Activated CD4-positive, CD25-positive, alpha-beta regulatory T cell treated with anti-CD3 and anti-CD28 coated beads, Interleukin-2, amount 50 U/mL, for 24 hours (primary cell): ENCODE measurements at regions not wholly inside any gene's neighbourhood (a gene's known extent, or its start where the extent isn't known, plus 50 kb on each side); places are given as distances from the start of the nearest gene placed in this dataset.
"Not testable (repeated sequence)": the region's sequence is repeated elsewhere in the genome, so short reads cannot be mapped to it uniquely, and the experiment has no call there.

Experiments used
- ATAC-seq, 2 donors: fragments of 150-1000 bp; cut with Tn5 transposase; one replicate each; pipeline ENCODE4 v1.10.0; 2021; ENCODE audit warnings: mild to moderate bottlenecking in 1 of 2, moderate library complexity in 1 of 2

DNA sequence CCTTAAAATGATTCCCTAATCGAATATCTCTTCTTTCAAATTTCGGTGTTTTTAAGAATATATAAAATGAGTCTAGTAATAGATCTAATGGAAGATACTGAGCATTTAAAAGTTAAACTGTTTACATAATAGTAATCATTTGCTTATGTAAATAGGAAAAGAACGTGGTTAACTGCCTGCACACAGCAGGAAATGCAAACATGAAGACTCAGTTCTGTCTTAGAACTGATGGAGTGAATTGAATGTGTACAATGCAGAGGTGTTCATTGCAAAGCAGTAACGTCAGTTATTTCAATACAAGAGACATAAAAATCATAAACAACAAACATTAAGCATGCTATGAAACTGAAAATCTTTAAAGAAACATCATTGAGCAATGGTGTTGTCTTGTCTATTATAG is 359.4 kb upstream of the ADAMTS5 start:
- ATAC-seq: no peak

DNA sequence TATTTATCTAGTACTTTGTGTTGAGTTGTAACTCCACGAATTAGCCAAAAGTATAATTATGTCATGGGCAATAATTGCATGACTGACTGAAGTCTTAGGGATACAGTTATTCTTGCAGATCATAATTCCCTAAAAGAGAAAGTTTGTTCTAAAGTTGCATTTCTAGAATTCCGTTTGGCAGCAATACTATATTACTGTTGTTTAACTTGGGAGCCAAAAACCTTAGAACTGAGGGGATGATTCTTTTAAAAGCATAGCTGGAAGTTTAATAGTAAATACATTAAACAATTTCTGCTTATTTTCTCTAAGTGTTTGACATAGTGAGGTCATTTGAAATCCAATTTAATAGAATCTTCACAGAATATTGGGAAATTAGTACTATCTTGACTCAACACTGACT is 356.4 kb upstream of the ADAMTS5 start:
- no peak for ATAC-seq

DNA sequence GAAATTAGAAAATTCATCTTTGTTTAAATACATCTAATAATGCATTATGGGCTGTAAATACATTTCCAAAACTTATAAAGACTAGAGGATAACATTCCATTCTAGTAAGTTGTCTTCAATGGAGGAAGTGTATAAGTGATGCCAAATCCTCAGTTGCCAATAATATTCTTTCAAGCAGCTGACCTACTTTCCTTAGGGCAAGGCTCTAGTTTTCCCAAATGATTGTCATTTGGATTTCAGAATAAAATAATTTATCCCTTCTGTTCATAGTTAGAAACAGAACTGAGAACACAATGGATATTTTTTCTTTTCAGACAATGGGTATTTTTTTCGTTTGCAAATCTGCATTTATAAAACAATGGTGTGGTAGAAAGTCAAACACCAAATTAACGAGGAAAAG is 354.9 kb upstream of the ADAMTS5 start:
- ATAC-seq: no peak

DNA sequence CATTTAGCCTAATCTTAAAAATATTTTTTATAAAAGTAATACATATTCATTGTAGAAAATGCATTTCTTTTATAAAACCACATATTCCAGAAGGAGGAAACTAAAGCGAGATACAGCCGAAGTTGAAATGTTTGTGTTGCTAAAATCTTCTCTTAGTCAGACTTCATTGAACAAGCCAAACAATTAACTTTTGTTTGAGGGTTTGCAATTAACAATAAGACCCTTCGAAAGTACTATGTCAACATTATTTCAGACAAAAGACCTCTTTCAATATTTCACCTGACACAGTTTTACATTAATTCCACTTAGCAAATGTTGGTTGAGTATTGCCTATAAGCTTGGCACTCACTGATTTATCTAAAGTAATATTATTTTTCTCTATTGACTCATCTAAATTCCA is 354.0 kb upstream of the ADAMTS5 start:
- no peak for ATAC-seq

DNA sequence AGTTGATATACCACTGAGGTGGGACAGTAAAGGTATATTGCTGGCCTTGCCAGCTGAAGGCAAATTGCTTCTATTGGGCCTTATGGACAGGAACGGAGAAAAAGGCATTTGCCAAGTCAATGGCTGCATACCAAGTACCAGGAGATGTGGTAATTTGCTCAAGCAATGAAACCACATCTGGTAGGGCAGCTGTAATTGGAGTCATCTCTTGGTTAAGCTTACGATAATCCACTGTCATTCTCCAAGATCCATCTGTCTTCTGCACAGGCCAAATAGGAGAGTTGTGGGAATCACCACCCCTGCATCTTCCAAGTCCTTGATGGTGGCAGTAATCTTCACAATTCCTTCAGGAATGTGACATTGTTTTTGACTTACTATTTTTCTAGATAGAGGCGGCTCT is 350.7 kb upstream of the ADAMTS5 start:
- ATAC-seq: not testable (repeated sequence)

DNA sequence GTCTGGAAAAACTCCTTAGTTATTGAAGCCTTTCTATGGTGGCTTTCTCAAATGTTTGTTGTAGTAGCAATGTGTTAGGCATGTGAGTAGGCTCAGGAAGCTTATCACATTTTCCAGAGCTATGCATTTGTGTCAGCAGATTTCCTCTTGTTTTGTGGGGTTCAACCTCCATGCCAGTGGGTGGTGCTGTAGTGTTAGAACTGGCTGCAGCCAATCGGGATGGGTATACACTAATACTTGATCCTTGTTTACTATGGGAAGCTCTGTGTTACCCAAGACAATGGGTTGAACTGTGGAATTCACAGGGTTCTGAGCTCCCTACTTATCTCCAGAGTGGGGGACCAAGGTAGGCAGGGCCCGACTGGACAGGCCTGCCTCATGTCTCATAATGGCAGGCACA is 348.5 kb upstream of the ADAMTS5 start:
- no peak for ATAC-seq

DNA sequence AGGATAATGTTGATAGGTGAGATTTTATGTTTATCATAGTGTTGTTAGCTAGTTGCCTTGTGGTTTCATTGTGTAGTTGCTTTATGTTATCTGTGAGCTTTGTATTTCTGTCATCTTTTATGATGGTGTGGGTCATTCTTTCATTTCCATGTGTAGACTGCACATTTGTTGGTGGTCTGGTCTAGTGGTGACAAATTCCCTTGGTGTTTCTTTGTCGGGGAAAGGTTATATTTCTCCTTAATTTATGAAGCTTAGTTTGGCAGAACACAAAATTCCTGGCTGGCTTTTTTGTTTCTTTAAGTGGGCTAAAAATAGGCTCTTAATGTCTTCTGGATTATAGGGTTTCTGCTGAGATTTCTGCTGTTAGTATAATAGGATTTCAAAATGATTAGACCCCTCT is 347.2 kb upstream of the ADAMTS5 start:
- no peak for ATAC-seq

DNA sequence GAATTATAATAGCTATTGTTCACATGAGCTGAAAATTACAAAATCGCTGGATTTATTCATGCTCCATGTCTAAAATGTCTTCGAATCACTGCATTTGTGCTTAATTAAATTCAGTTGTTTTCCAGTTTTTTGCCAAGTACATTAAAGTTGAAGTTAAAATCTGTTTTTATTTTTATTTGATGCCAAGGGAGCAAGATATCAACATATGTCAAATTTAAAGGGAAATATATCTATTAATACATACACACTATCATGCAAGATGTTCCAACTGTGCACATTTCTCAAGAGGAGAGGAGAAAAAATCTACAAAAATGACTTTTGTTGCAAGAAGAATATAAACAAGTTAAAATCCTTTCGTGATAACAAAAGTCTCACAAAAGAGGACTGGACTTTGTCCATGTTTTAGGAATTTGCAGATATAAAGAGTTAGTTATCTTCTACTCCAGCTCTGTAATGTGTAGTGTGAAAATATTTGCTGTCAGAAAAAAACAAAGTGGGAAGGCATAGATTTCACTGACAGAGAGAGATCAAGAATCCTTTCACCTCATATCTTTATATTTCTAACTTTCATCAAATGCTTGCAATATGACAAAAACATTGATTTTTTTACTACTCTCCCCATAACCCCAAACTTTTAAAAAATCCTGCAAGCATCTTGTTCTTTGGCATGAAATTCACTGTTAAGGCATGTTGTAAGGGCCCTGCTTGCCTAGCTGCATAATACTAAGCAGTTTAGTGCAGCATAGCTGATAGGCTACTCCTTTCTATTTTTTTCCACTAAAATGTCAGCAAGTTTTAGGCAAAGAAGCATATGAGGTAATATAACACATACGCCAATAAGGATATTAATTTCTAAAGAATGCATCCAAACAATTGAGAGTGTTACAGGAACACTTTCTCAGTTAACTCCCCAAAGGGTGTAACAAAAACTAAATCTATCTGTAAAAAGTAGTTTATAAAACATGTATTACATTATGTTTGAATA is 340.2 kb upstream of the ADAMTS5 start:
- ATAC-seq: no peak

DNA sequence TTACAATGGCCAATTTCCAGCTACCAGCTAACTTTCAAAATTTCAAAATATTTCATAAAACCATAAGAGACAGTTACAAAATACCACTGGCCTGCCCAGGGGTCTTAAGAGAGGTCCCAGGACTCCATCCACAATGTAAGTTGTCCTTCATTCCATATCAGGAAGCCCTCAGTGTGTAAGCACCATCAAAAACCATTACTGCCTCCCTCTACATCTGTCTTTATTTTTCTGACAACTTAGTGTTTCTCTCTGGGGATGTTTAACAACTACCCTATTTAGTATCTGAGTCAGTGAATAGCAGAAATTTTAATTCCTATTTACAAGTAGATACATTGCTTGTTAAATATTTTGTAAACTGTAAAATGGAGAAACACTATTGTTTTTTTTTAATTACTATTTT is 339.3 kb upstream of the ADAMTS5 start:
- no peak for ATAC-seq

DNA sequence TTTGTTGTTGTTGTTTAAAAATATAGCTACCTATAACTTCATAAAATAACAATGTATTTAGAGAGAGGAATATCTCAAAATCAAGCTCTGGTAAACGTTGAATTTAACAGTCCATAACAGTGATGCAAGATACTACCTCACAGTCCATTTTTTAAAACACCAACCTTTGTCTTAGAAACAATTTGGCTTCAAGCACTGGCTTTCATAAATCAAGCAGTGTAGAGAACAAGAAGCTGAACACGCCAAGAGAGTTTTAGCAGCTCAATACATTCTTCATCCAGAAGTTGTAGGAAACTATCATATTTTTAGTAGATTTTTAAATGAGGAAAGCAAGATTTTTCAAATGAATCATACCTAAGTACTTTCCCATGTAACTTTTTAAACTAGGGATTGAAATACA is 334.3 kb upstream of the ADAMTS5 start:
- ATAC-seq: no peak

DNA sequence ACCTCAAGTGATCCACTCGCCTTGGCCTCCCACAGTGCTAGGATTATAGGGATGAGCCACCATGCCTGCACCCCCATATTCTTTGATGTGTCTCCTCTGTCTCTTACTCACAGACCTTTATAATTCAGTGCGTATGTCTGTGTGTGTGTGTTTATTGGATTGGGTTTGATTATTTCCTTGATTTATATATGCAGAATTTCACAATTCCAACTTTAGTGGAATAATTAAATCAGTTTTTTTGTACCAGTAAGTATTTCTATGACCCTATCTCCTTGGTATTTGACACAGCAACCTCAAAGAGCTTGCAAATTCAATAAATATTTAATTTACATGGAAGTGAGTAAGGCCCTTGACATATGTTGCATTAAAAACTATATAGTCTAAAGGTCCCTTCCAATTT is 333.9 kb upstream of the ADAMTS5 start:
- no peak for ATAC-seq

DNA sequence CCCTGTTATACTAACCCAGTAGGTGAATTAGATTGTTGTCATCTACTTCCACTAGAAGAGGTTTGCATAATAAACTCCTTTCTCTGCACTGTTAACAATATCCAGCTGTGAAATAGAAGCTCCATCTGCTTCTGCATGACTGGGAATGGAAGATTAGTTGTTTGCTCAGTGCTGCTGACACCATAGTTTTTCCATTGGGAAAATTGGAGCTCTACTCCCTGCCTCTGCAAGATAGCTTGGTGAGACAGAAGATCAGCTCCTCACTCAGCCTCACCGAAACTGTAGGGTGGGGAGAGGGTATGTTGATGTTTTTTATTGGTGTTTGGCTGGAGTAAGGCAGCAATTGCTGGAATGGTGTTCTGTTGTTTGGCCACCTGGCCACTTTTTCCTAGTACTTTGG is 331.6 kb upstream of the ADAMTS5 start:
- no peak for ATAC-seq

DNA sequence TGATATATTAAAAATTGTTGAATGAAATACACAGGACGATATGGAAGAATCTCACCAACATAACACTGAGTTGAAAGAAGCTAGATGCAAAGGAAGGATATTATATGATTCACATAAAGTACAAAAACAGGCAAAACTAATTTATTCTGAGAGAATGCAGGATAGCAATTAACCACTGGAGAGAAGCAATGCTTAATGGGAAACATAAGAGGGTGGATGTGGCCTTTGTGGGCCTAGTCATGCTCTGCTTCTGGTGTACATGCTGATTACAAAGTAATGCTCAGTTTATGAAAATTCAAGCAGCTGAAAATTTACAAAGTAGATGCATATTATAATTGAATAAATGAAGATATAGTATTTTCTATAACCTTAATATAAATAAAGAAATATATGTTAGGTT is 326.4 kb upstream of the ADAMTS5 start:
- ATAC-seq: no peak

DNA sequence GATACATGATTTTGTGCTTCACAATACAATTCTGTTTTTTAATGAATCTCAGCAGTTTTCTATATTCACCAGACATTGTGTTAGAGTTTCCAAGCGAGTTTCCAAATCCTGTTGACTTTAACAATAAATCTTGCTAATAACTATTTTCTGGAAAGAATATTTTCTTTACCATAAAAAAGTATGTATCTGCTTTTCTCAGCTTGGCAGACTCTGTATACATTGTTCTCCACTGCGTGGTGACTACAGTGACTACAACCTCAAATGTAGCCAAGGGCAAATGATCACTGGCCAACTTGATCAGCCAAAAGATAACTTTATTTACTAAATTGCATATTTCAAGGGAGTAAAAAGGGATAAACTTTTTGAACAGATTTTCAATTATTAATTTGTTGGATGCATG is 325.9 kb upstream of the ADAMTS5 start:
- ATAC-seq: no peak

DNA sequence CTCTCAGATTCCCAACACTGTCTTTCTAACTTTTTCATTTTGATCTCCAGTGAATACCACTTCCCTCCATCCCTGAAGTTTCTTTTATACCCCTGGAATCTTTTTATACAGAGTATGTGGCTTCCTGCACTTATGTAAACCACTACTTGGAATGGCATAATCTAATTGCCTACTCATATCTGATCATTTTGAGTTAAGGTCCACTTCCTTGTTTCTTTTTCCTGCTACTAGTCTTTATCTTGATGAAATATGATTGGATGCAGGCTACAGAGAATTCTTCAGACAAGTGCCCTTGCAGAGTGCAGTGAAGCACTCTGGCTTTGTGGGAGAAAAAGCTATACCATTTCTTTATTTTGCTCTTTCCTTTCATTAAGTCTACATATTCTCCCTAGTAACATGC is 325.3 kb upstream of the ADAMTS5 start:
- ATAC-seq: no peak

DNA sequence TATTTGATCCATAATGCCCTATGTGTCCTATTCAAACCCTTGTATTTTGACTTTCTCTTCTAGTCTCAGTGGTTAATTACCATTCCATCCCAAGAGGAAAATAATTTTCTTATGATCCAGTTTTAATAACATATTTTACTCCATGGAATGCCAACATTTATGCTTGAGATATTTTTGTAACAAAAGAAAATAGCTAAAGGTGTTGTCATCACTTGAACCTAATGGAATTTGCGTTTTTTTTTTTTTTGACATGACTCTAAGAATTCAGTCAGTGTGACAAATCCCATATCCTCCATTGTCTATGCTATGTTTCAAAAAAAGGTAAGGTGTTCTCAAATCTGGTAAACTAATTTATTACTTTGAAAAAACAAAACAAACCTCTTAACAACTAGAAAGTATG is 324.1 kb upstream of the ADAMTS5 start:
- no peak for ATAC-seq

DNA sequence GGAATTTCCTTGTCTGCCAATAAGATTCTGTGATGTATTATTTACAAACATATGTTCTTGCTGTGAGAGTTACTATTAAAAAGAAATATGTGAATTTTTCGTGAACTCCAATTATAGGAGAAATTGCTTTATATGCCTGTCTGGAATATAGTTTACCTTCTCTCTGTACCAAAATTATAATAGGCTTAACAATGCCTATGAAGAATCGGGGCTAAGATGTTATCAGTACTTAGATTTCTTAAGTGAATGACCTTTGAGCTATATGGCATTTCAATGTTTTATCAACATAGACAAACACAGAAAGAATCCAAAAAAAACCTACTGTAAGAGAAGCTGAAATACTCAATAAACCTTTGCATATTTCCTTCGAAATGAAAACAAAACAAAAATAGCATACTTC is 323.1 kb upstream of the ADAMTS5 start:
- no peak for ATAC-seq

DNA sequence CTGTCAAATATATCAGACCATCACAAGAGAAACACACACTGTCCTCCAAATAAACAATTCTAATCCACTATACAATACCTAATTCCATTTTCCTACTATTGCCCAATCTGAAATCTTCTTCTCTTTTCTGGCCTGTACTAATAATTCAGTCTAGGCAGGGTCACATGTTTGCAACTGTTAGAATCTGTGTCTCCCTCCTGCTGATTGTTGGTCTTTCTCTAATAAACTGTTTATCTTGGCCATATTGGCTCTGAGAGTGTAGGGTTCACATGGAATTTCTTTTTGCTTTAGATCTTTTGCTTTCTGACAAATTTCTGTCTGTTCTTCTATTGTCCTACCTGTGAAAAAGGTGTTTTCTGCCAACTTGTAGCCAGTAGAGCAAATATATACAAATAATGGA is 319.9 kb upstream of the ADAMTS5 start:
- no peak for ATAC-seq

DNA sequence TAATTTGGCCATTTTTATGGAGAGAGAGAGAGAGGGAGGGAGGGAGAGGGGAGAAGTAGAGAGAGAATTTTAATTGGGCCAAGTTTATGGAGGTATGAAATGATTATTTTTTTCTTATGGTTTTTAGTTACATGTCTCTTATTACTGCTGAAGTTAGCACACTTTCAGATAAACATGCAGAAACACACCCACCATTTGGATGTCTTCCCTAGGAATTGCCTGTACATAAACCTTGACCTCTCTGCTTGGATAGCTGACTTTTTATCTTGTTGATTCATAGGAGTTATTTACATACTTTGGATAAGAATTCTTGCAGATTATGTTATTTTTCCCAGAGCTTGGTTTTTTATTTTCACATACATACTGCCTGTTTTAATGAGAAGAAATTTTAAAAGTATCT is 310.2 kb upstream of the ADAMTS5 start:
- no peak for ATAC-seq

DNA sequence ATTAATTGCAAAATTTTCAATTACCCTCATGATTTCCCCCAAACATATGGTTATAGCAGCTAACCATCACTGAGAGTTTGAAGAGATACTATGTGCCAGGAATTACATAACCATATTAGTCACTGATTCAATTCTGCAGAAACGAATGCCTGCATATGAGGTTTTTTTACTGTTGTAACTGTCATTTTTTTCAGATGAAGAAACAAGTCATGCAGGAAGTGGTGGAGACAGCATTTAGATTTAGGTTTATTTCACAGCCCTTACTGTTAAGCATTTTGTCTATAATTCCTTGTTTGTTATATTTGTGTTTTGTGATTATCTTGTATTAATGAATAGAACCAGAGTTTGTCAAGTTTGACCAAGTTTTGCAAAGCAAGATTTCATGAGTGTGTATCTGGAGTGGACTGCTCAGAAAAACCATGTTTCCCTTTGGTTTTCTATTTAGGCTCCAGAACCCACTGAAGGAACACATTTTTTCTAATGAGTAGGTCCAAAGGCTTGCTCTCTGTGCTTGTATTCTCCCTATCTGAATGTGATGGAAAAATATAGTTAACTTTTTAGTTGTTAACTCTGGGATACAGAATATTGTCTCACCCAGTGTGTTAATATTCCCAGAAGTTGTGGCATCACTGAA is 308.5 kb upstream of the ADAMTS5 start:
- ATAC-seq: no peak

DNA sequence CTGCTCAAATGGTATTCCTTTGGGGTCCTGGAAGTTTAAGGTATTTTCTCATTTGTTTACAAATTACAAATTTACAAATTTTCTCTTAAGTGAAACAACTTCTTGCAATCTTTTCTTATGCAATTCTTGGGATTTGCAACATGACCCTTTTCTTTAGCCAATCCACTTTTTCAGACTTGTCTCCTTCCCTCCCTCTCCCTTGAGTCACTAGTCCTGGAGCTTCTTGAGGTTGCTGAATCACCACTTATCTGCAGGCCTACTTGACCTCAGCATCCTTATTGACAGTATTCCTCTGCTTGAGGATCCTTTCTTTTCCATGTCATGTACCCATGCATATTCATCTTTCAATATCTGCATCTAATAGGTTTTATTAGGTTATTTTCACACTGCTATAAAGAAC is 302.8 kb upstream of the ADAMTS5 start:
- ATAC-seq: no peak

DNA sequence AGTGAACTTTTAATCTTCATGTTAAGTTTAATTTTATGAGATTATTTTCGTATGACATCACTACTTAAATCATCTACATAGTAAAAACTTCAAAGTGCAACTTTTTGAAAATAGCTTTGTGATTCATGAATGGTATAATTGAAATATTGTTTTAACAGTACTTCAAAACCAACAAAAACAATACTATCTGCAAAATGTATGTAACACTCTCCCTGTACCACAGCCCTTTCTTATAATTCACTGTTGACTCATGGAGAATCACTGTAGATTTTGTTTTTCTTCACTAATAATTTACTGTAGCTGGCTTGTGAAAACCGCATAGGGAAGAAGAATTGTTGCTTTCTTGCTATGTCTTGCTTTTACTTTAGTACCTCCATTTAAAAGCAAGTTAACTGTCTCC is 301.4 kb upstream of the ADAMTS5 start:
- ATAC-seq: no peak

DNA sequence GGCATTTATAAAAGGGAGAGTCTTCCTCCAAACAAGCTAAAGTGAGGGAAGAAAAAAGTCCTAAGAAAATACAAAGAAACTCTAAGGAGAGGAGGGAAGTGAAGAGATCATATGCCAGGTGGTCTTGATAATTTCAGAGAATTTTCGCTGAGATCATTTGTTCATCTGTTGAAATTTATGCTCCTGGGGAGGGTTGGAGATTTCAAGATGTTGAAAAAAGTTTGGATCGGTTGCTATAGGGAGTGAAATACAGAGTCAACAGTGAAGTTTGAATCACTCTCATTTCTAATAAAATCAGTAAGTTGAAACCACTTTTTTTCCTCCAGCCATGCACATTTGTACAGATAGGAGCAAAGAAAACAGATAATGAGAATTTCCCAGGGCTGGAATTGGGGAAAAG is 299.1 kb upstream of the ADAMTS5 start:
- ATAC-seq: no peak

DNA sequence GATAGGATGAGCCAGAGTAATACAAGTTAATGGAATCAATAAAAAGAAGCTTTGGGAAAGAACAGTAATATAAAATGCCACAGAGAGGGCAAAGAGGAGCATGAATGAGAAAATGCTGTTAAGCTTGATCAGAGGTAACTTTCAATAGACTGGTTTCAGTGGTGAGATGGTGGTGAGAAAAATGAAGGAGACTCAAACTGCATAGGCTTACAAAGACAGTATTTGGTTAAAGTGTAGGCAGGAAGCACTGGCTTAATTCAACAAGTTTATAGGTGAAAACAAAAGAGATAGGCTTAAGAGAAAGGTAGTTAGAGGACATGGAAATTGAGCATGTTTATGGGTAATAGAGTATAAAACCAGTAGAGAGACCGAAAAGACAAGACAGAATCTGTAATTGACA is 298.6 kb upstream of the ADAMTS5 start:
- ATAC-seq: no peak

DNA sequence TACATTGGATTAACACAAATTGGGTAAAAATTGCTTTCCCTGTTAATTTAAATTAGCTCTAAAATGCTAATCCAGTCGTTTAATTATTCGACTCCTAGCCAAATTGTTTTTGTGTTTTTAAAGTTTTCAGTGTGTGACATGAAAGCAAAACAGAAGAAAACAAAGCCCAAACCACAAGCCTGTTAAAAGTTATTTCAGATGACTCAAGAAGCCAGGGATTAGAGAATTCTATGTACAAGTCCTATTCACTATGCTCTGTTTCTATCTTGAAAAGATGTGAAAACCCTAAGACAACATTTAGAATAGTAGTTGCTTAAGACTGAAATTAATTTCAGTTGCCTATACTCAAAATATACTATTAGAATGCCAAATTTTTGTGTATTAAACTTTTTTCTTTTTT is 294.8 kb upstream of the ADAMTS5 start:
- ATAC-seq: no peak
